GM12872 (cell line): ENCODE measurements at regions not wholly inside any gene's neighbourhood (a gene's known extent, or its start where the extent isn't known, plus 50 kb on each side); places are given as distances from the start of the nearest gene placed in this dataset.

ENCODE experiments used
- CTCF ChIP-seq: IDR thresholded peaks from 3 replicates; pipeline ENCODE4 v1.5.1; 2011; ENCODE audit warnings: low read depth, mild to moderate bottlenecking, low read length, moderate library complexity; ENCODE audit not compliant: insufficient read depth

- TF ChIP-seq CTCF: no peak
Observed at GRCh38 chr10:121183707-121184106, 332.5 kb downstream of the WDR11 start.

- no peak for TF ChIP-seq CTCF
Observed at GRCh38 chr10:121185816-121186455, 334.8 kb downstream of the WDR11 start.

- TF ChIP-seq CTCF: no peak
Observed at GRCh38 chr10:121187391-121187790, 336.2 kb downstream of the WDR11 start.

GRCh38 chr10:121188005-121188404 lies 336.8 kb downstream of the WDR11 start:
- no peak for TF ChIP-seq CTCF

GRCh38 chr10:121189066-121189465 lies 337.9 kb downstream of the WDR11 start:
- no peak for TF ChIP-seq CTCF

- TF ChIP-seq CTCF: no peak
Observed at GRCh38 chr10:121194696-121195523, 343.7 kb downstream of the WDR11 start.

GRCh38 chr10:121195524-121195910 lies 344.4 kb downstream of the WDR11 start:
- no peak for TF ChIP-seq CTCF
